Fibroblast of lung (primary cell): ENCODE measurements at regions not wholly inside any gene's neighbourhood (a gene's known extent, or its start where the extent isn't known, plus 50 kb on each side); places are given as distances from the start of the nearest gene placed in this dataset.
"Not testable (repeated sequence)": the region's sequence is repeated elsewhere in the genome, so short reads cannot be mapped to it uniquely, and the experiment has no call there.

Experiments
- EZH2 ChIP-seq: IDR thresholded peaks from 2 replicates; pipeline ENCODE4 v1.5.1; 2012; ENCODE audit warnings: low read length, control low read depth, mild to moderate bottlenecking; ENCODE audit errors: missing control alignments
- TF ChIP-seq, protein P1 (sequence below), 2 donors: IDR thresholded peaks in 1 of 2; conservative IDR thresholded peaks in 1 of 2; 1 replicate in 1 of 2; 2 replicates in 1 of 2; pipeline ENCODE4 v1.5.1; 2011 to 2012; ENCODE audit warnings: low read length in 2 of 2, control low read depth in 1 of 2, inconsistent platforms in 1 of 2, low read depth in 1 of 2, mild to moderate bottlenecking in 1 of 2

DNA sequence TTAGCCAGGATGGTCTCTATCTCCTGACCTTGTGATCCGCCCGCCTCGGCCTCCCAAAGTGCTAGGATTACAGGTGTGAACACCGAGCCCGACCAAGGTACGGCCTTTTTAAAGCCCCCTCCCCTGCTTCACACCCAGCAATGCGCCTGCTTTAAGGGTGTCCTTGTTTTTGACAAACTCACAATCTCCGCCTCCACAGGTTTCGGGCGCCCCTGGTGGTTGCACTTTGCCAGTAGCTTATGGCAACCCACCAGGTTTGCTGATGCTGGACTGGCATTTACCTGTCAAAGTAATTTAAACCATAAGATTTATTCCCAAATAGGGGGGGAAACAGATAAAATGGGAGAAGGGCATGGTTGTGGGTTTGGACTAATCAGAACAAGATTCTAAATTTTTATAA is 883.6 kb downstream of the SPATA31A7 start:
- TF ChIP-seq, protein P1, sequence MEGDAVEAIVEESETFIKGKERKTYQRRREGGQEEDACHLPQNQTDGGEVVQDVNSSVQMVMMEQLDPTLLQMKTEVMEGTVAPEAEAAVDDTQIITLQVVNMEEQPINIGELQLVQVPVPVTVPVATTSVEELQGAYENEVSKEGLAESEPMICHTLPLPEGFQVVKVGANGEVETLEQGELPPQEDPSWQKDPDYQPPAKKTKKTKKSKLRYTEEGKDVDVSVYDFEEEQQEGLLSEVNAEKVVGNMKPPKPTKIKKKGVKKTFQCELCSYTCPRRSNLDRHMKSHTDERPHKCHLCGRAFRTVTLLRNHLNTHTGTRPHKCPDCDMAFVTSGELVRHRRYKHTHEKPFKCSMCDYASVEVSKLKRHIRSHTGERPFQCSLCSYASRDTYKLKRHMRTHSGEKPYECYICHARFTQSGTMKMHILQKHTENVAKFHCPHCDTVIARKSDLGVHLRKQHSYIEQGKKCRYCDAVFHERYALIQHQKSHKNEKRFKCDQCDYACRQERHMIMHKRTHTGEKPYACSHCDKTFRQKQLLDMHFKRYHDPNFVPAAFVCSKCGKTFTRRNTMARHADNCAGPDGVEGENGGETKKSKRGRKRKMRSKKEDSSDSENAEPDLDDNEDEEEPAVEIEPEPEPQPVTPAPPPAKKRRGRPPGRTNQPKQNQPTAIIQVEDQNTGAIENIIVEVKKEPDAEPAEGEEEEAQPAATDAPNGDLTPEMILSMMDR (conservative IDR thresholded peaks at IDR 0.05 in 1 of 2, IDR thresholded peaks at IDR 0.05 in 1 of 2; ENCODE audit: low read depth in 1 of 2, low read length in 2 of 2), result not testable (repeated sequence)
- TF ChIP-seq EZH2, result not testable (repeated sequence)
